Mesendoderm (in vitro differentiated cells): ENCODE measurements at regions not wholly inside any gene's neighbourhood (a gene's known extent, or its start where the extent isn't known, plus 50 kb on each side); places are given as distances from the start of the nearest gene placed in this dataset.
A peak's percentile ranks its signal among the peaks of the same experiment; 100 is the strongest.

Experiments used
- DNase-seq: peaks from one replicate; pipeline ENCODE4 v3.0.0; 2013
- H2AK5ac ChIP-seq: 2 replicates; pipeline ENCODE4 v1.6.1; 2013; ENCODE audit warnings: low read length, inconsistent platforms
- H2BK120ac ChIP-seq: 2 replicates; pipeline ENCODE4 v1.6.1; 2013; ENCODE audit warnings: low read depth, mild to moderate bottlenecking, low read length, moderate library complexity, mixed read lengths
- H2BK15ac ChIP-seq: replicated peaks from 2 replicates; pipeline ENCODE4 v1.6.1; 2013; ENCODE audit warnings: low read depth, mild to moderate bottlenecking, moderate library complexity
- H2BK5ac ChIP-seq: 2 replicates; pipeline ENCODE4 v1.6.1; 2013; ENCODE audit warnings: low read length, inconsistent platforms
- H3K18ac ChIP-seq: 2 replicates; pipeline ENCODE4 v1.6.1; 2013; ENCODE audit warnings: mild to moderate bottlenecking, low read length, mixed read lengths
- H3K23ac ChIP-seq: one replicate; pipeline ENCODE4 v1.6.1; 2013; ENCODE audit warnings: low read length
- H3K27ac ChIP-seq: 2 replicates; pipeline ENCODE4 v1.5.1; 2013; ENCODE audit warnings: low read depth, mild to moderate bottlenecking, inconsistent platforms, low read length, moderate library complexity
- H3K27me3 ChIP-seq: 2 replicates; pipeline ENCODE4 v1.6.1; 2013; ENCODE audit warnings: low read length, control low read depth, mild to moderate bottlenecking, inconsistent platforms; ENCODE audit not compliant: insufficient read depth, poor library complexity
- H3K36me3 ChIP-seq: 2 replicates; pipeline ENCODE4 v1.6.1; 2013; ENCODE audit warnings: low read length, inconsistent platforms; ENCODE audit not compliant: control insufficient read depth, insufficient read depth
- H3K4ac ChIP-seq: one replicate; pipeline ENCODE4 v1.6.1; 2013; ENCODE audit warnings: low read depth, mild to moderate bottlenecking, low read length, moderate library complexity
- H3K4me1 ChIP-seq: 2 replicates; pipeline ENCODE4 v1.6.1; 2013; ENCODE audit warnings: low read depth, low read length, inconsistent platforms; ENCODE audit not compliant: control insufficient read depth
- H3K4me2 ChIP-seq: 2 replicates; pipeline ENCODE4 v1.6.1; 2013; ENCODE audit warnings: low read length
- H3K4me3 ChIP-seq: 2 replicates; pipeline ENCODE4 v1.5.1; 2013; ENCODE audit warnings: mild to moderate bottlenecking, low read length
- H3K56ac ChIP-seq: one replicate; pipeline ENCODE4 v1.6.1; 2013; ENCODE audit warnings: low read length
- H3K79me1 ChIP-seq: 2 replicates; pipeline ENCODE4 v1.6.1; 2013; ENCODE audit warnings: low read length, inconsistent platforms
- H3K79me2 ChIP-seq: 2 replicates; pipeline ENCODE4 v1.6.1; 2013; ENCODE audit warnings: mild to moderate bottlenecking, low read length; ENCODE audit not compliant: control insufficient read depth, insufficient read depth
- H3K9ac ChIP-seq: 2 replicates; pipeline ENCODE4 v1.6.1; 2013; ENCODE audit warnings: low read length, inconsistent platforms
- H4K5ac ChIP-seq: one replicate; pipeline ENCODE4 v1.6.1; 2013; ENCODE audit warnings: low read length
- H4K8ac ChIP-seq: one replicate; pipeline ENCODE4 v1.6.1; 2013; ENCODE audit warnings: low read depth, mild to moderate bottlenecking, control low read depth, low read length, moderate library complexity
- WGBS: extraction: QIAGEN DNeasy Blood & Tissue Kit; methylation state at CpG from one replicate; pipeline ENCODE4 v1.1.7; 2013; ENCODE audit warnings: low lambda C conversion rate, missing lambda C conversion rate; ENCODE audit not compliant: insufficient coverage; ENCODE audit errors: extremely low coverage; 5-methylcytosine and 5-hydroxymethylcytosine counted together

- H3K27me3 ChIP-seq = no peaks in the 10 kb centered on the region
- H3K56ac ChIP-seq = no peak overlapping the region
- H2AK5ac ChIP-seq = no peak overlapping the region
- H2BK120ac ChIP-seq = no peak overlapping the region
- H4K8ac ChIP-seq = no peak overlapping the region
- no peak overlapping the region for H2BK15ac ChIP-seq
- WGBS = no CpG with 5 or more reads among the region's 2 CpGs
- H3K4ac ChIP-seq = no peak overlapping the region
- H3K18ac ChIP-seq = no peak overlapping the region
- no peak overlapping the region for H3K9ac ChIP-seq
- peaks cover 11% of the 10 kb centered on the region for H3K4me1 ChIP-seq
- no peak overlapping the region for H3K23ac ChIP-seq
- no peak overlapping the region for H2BK5ac ChIP-seq
- no peaks in the 10 kb centered on the region for H3K79me1 ChIP-seq
- no peaks in the 10 kb centered on the region for H3K36me3 ChIP-seq
- H3K79me2 ChIP-seq = no peaks in the 10 kb centered on the region
- H3K27ac ChIP-seq = no peak overlapping the region
- DNase-seq = peak; percentile 73
- H3K4me3 ChIP-seq = no peak overlapping the region
- no peak overlapping the region for H3K4me2 ChIP-seq
- H4K5ac ChIP-seq = no peak overlapping the region
Observed at GRCh38 chr1:218494449-218494852, 149.3 kb downstream of the TGFB2 start.

DNA sequence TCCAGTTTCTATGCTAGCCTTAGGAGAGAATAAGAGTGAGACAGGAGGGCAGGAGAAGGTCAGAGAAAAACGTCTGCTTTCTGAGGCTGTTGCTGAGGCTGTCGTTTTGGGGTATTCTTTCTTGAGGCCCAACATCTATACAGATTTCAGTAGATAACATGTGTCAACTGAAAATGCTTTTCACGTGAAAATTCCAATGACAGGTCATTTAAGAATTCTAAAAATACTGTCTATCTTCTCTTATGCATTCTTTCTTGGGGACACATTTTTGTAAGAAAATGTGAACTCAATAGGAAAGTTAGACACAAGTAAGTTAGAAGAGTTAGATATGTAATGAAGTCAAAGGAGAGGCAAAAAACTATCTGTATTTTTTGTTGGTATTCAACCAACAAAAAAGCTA is 150.8 kb downstream of the TGFB2 start:
- H3K9ac ChIP-seq = no peak overlapping the region
- H2BK15ac ChIP-seq = no peak overlapping the region
- H4K5ac ChIP-seq = no peak overlapping the region
- peak overlapping the region; percentile 49 for H2BK120ac ChIP-seq
- no peaks in the 10 kb centered on the region for H3K36me3 ChIP-seq
- no peak overlapping the region for H2BK5ac ChIP-seq
- no peak overlapping the region for H3K4me2 ChIP-seq
- H3K79me1 ChIP-seq = no peaks in the 10 kb centered on the region
- no peak overlapping the region for H3K18ac ChIP-seq
- no peak overlapping the region for H3K56ac ChIP-seq
- H3K23ac ChIP-seq = peak overlapping the region; percentile 53
- H3K79me2 ChIP-seq = no peaks in the 10 kb centered on the region
- H3K27ac ChIP-seq = no peak overlapping the region
- no peak overlapping the region for H3K4ac ChIP-seq
- H4K8ac ChIP-seq = no peak overlapping the region
- no peak overlapping the region for H3K4me3 ChIP-seq
- DNase-seq = no peak
- H2AK5ac ChIP-seq = no peak overlapping the region
- H3K4me1 ChIP-seq = peaks cover 9% of the 10 kb centered on the region
- no CpG with 5 or more reads among the region's 3 CpGs for WGBS
- no peaks in the 10 kb centered on the region for H3K27me3 ChIP-seq

GRCh38 chr1:218496561-218496960 is 151.4 kb downstream of the TGFB2 start:
- H3K79me1 ChIP-seq = no peaks in the 10 kb centered on the region
- no peak overlapping the region for H2BK5ac ChIP-seq

DNA sequence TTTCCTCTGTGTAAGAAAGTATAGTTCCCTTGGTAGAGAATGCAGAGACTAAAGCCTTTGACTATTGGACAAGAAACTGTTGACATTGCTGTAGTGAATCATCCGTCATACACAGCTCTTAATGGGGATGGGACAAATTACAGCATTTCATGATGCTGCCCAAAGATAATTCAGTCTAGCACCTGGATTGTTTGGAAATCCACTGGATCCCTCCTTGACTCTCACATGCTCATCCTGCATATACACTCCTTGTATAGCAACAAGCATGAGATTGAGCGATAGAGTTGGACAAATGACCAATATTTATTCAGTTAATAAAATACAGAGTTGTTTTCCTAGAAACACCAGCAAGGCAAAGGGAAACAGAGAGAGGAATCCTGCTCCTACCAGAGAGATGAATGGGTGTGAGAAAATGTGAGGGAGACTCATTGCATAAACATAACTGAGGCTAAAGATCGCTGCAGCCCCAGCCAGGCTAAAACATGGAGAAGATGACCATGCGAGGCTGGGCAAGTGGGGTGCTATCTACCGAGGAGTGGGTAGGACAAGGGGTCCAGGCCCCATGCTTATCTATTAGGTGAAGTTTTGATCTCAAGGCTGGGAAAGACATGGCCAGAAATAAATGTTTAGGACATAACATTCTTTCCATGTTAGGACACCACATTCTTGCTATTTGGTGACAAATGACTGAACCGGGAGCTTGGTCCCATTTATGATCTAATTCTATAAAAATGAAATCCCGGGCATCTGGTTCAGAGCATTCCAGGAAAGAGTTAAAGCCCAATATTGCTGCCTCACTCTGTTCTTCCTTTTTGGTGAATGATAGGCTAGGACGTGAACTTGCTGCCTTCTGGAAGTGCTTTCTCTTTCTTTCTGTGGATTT is 153.2 kb downstream of the TGFB2 start:
- H2BK120ac ChIP-seq = peak overlapping the region; percentile 4
- peak; percentile 76 for DNase-seq
- no peaks in the 10 kb centered on the region for H3K79me2 ChIP-seq
- peak overlapping the region; percentile 64 for H2BK15ac ChIP-seq
- no peak overlapping the region for H3K4ac ChIP-seq
- peak overlapping the region; percentile 86 for H4K8ac ChIP-seq
- no peak overlapping the region for H2AK5ac ChIP-seq
- no CpG with 5 or more reads among the region's 8 CpGs for WGBS
- no peak overlapping the region for H3K9ac ChIP-seq
- H3K23ac ChIP-seq = peak overlapping the region; percentile 18
- no peaks in the 10 kb centered on the region for H3K36me3 ChIP-seq
- H3K56ac ChIP-seq = peak overlapping the region; percentile 57
- H3K4me1 ChIP-seq = peaks cover 9% of the 10 kb centered on the region
- H3K79me1 ChIP-seq = no peaks in the 10 kb centered on the region
- peak overlapping the region; percentile 82 for H3K18ac ChIP-seq
- H3K27ac ChIP-seq = peak overlapping the region; percentile 23
- no peak overlapping the region for H3K4me3 ChIP-seq
- H4K5ac ChIP-seq = no peak overlapping the region
- H3K27me3 ChIP-seq = no peaks in the 10 kb centered on the region
- peak overlapping the region; percentile 54 for H2BK5ac ChIP-seq
- H3K4me2 ChIP-seq = no peak overlapping the region

More at GRCh38 chr1:218496561-218496960, 151.4 kb downstream of the TGFB2 start:
- Histone ChIP-seq H3K4me1 (peaks cover 9% of the 10 kb centered on the region), H3K4me3 (no peak overlapping the region), H2BK120ac (no peak overlapping the region), H3K18ac (no peak overlapping the region), H4K5ac (no peak overlapping the region), H3K9ac (no peak overlapping the region), H3K23ac (no peak overlapping the region), H2BK15ac (no peak overlapping the region), H3K27ac (no peak overlapping the region), H3K4ac (no peak overlapping the region), H3K79me2 (no peaks in the 10 kb centered on the region), H3K36me3 (no peaks in the 10 kb centered on the region), H2AK5ac (no peak overlapping the region), H3K56ac (no peak overlapping the region), H3K27me3 (no peaks in the 10 kb centered on the region), H3K4me2 (no peak overlapping the region), H4K8ac (no peak overlapping the region)
- DNase-seq = peak; percentile 97
- no CpG with 5 or more reads among the region's 2 CpGs for WGBS

DNA sequence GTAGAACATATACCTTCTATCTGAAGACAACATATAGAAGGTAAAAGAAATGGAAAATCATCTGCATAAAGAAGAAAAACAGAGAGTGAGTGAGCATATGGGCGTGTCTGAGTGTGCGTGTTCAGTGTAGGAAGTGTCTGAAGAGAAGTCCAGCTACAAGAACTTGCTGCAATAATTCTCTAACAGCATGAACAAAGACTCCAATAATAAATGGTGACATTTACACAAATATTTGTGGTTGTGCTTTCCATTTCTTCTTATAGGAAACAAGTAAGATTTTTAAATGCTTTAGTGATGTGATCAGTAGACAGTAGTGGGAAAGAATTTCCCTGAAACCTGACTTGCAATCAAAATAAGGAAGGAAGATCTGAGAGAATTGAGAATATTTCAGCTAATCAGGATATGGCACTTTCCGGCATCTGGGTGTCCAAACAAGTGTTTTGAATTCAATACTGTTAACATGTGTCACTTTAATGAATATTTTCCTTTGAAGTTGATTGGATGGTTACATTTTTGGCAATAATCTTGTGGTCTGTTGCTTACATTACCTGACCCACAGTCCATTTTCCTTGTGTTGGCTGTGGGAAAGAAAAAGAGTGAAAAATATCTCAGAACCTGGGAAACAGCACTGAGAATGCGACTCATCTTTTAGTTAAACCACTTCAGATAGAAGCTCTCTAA is 154.0 kb downstream of the TGFB2 start:
- H2AK5ac ChIP-seq = no peak overlapping the region
- no peak overlapping the region for H3K4ac ChIP-seq
- no peaks in the 10 kb centered on the region for H3K36me3 ChIP-seq
- DNase-seq = no peak
- H3K9ac ChIP-seq = no peak overlapping the region
- no peak overlapping the region for H2BK5ac ChIP-seq
- H2BK15ac ChIP-seq = peak overlapping the region; percentile 64
- peak overlapping the region; percentile 51 for H3K18ac ChIP-seq
- no peaks in the 10 kb centered on the region for H3K27me3 ChIP-seq
- H3K79me2 ChIP-seq = no peaks in the 10 kb centered on the region
- no peak overlapping the region for H3K56ac ChIP-seq
- H3K27ac ChIP-seq = no peak overlapping the region
- H4K5ac ChIP-seq = no peak overlapping the region
- WGBS = no CpG with 5 or more reads among the region's 4 CpGs
- H3K79me1 ChIP-seq = no peaks in the 10 kb centered on the region
- no peak overlapping the region for H3K4me3 ChIP-seq
- peak overlapping the region; percentile 18 for H3K23ac ChIP-seq
- no peak overlapping the region for H2BK120ac ChIP-seq
- peaks cover 8% of the 10 kb centered on the region for H3K4me1 ChIP-seq
- H4K8ac ChIP-seq = peak overlapping the region; percentile 56
- H3K4me2 ChIP-seq = no peak overlapping the region
